Lower lobe of right lung (tissue), 2 donors: ENCODE measurements at regions not wholly inside any gene's neighbourhood (a gene's known extent, or its start where the extent isn't known, plus 50 kb on each side); places are given as distances from the start of the nearest gene placed in this dataset.

Source experiments
- ATAC-seq, 2 donors: fragments of 200-7000 bp; cut with Tn5 transposase; one replicate each; pipeline ENCODE4 v1.9.1; 2020 to 2022; ENCODE audit warnings: mild to moderate bottlenecking in 2 of 2, moderate library complexity in 2 of 2
- DNase-seq: peaks from one replicate; pipeline ENCODE4 v3.0.0-alpha.2; 2020
- H3K27ac ChIP-seq: fragments of 200-600 bp; one replicate; pipeline ENCODE4 v1.8.0; 2022
- H3K27me3 ChIP-seq: fragments of 200-600 bp; one replicate; pipeline ENCODE4 v1.8.0; 2022; ENCODE audit warnings: low read depth
- H3K36me3 ChIP-seq: fragments of 200-600 bp; one replicate; pipeline ENCODE4 v1.8.0; 2022; ENCODE audit warnings: mild to moderate bottlenecking
- H3K4me1 ChIP-seq: fragments of 200-600 bp; one replicate; pipeline ENCODE4 v1.8.0; 2022
- H3K4me3 ChIP-seq: fragments of 200-600 bp; one replicate; pipeline ENCODE4 v1.8.0; 2022; ENCODE audit warnings: mild to moderate bottlenecking
- H3K9me3 ChIP-seq: fragments of 200-600 bp; one replicate; pipeline ENCODE4 v1.8.0; 2022
- intact Hi-C: fragments of 100-400 bp; cut with DNase I; formaldehyde crosslinking; loops from one replicate; pipeline ENCODE4 v1.11.0; 2022
- TF ChIP-seq, protein P1 (sequence below): fragments of 200-600 bp; IDR thresholded peaks from one replicate; pipeline ENCODE4 v1.8.0; 2022; ENCODE audit warnings: antibody characterized with exemption, mild to moderate bottlenecking
- donor health status: DM: no; HTN: yes; CAD: no; lungs with severe emphysema.

DNA sequence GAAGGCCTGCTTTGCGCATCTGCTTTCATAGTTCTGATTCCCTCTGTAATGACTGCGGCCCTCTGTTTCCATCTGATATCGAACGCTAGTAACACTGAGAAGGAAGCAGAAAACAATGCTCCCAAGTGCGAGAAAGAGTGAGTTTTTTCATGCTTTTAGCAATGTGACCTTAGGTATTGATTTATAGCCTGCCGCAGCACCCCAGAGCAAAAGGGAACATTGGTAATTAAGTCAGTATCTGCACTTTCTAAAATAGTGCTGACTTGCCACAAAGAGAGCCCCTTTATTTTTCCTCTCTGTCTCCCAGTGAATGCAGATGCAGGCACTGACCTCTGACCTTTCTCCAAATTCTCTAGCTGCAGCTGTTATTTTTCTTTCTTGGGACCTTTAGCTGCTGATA is 129.8 kb downstream of the HDGFL1 start:
- H3K27me3 ChIP-seq: no peaks in the 10 kb centered on the region
- H3K4me3 ChIP-seq: no peak overlapping the region
- intact Hi-C loops: no loop called here
- no peak for DNase-seq
- H3K36me3 ChIP-seq: no peaks in the 10 kb centered on the region
- H3K9me3 ChIP-seq: no peaks in the 10 kb centered on the region
- TF ChIP-seq, protein P1, sequence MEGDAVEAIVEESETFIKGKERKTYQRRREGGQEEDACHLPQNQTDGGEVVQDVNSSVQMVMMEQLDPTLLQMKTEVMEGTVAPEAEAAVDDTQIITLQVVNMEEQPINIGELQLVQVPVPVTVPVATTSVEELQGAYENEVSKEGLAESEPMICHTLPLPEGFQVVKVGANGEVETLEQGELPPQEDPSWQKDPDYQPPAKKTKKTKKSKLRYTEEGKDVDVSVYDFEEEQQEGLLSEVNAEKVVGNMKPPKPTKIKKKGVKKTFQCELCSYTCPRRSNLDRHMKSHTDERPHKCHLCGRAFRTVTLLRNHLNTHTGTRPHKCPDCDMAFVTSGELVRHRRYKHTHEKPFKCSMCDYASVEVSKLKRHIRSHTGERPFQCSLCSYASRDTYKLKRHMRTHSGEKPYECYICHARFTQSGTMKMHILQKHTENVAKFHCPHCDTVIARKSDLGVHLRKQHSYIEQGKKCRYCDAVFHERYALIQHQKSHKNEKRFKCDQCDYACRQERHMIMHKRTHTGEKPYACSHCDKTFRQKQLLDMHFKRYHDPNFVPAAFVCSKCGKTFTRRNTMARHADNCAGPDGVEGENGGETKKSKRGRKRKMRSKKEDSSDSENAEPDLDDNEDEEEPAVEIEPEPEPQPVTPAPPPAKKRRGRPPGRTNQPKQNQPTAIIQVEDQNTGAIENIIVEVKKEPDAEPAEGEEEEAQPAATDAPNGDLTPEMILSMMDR: no peak
- H3K27ac ChIP-seq: no peak overlapping the region
- ATAC-seq: no peak
- no peaks in the 10 kb centered on the region for H3K4me1 ChIP-seq

DNA sequence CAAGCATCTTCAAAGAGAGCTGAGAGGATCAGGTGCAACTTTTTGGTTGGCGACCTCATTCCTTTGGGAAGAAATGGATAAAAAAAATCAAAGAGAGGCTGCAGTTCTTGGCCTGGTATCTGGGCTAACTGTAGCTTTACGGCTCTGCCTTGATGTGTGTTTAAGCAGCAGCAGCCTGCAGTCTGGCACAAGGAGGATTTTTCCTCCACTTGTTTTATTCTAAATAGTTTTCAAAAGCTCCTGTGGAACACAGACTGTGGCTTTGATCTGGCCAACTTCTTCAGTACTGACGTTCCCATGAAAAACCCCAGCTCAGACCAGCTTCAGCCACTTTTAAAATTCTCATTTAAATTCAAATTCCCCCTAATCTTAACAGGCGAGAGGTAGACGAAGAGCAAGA is 137.3 kb downstream of the HDGFL1 start:
- no peak overlapping the region for H3K4me3 ChIP-seq
- H3K36me3 ChIP-seq: no peaks in the 10 kb centered on the region
- intact Hi-C loops: no loop called here
- no peak for DNase-seq
- H3K9me3 ChIP-seq: no peaks in the 10 kb centered on the region
- H3K4me1 ChIP-seq: no peaks in the 10 kb centered on the region
- H3K27me3 ChIP-seq: no peaks in the 10 kb centered on the region
- H3K27ac ChIP-seq: no peak overlapping the region
- ATAC-seq: no peak
- TF ChIP-seq, protein P1: no peak

DNA sequence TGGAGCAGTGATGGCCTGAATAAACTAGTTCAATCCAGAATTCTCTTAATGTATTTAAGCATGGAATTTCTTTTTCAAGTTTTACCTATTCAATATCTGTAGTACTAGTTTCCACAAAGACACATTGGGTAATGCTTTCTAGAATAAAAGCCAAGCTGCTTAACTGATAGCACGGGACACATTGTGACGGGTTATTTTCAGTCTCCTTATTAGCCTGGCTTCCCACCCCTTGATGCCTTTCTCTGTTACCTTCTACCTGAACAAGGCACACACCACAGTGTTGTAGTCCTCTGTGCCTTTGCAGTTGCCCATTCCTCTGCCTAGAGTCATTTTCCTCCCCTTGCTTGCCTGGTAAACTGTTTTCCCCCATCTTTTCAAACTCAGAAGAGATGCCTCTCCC is 139.1 kb downstream of the HDGFL1 start:
- Histone ChIP-seq H3K4me3 (no peak overlapping the region), H3K27me3 (no peaks in the 10 kb centered on the region), H3K27ac (no peak overlapping the region), H3K36me3 (no peaks in the 10 kb centered on the region), H3K9me3 (no peaks in the 10 kb centered on the region), H3K4me1 (no peaks in the 10 kb centered on the region)
- DNase-seq: no peak
- TF ChIP-seq, protein P1: no peak
- intact Hi-C loops: no loop called here
- no peak for ATAC-seq

DNA sequence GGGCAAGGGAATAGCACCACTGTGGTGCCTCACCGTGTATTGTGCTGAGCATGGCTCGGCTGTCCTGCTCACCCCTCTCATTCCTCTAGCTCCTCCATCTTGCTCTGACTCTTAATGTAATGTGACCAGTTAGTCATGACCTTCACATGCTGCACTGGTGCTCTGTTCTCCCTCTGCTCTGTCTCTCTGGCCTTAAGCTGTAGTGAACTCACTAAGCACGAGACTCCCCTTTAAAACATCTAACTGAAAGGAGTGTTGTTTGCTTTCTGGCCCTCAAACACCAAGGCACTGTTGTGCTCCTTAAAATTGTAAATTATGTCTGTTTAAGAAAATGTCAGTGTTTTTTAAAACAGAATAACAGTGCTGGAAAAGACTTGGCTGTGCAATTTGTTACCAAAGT is 140.4 kb downstream of the HDGFL1 start:
- Histone ChIP-seq H3K9me3 (no peaks in the 10 kb centered on the region), H3K4me3 (no peak overlapping the region), H3K36me3 (no peaks in the 10 kb centered on the region), H3K4me1 (no peaks in the 10 kb centered on the region), H3K27me3 (no peaks in the 10 kb centered on the region), H3K27ac (no peak overlapping the region)
- TF ChIP-seq, protein P1: no peak
- no peak for ATAC-seq
- intact Hi-C loops: no loop called here
- DNase-seq: no peak

DNA sequence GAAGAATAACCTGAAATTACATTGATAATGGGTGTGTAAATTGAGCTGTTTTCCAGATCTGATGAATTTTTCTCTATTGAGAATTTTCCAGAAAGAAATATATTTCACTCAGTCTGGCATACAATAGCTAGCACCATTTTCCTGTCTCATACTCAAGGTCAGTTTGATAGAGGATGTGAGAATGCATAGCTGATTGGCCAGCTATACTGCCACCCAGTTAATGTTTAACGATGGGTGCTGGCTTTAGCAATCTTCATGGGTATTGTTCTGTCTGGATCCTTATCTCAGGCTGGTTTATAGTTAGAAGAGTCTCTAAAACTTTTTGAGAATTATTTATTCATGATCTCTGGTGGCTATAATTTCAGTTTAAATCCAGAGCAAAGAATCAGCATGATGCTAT is 147.4 kb downstream of the HDGFL1 start:
- Histone ChIP-seq H3K27ac (no peak overlapping the region), H3K9me3 (no peaks in the 10 kb centered on the region), H3K36me3 (no peaks in the 10 kb centered on the region), H3K4me3 (no peak overlapping the region), H3K27me3 (no peaks in the 10 kb centered on the region), H3K4me1 (no peaks in the 10 kb centered on the region)
- intact Hi-C loops: no loop called here
- TF ChIP-seq, protein P1: no peak
- no peak for ATAC-seq
- no peak for DNase-seq

- H3K36me3 ChIP-seq: no peaks in the 10 kb centered on the region
- ATAC-seq: no peak
Observed at GRCh38 chr6:22717915-22718314, 148.5 kb downstream of the HDGFL1 start.

More at GRCh38 chr6:22717915-22718314, 148.5 kb downstream of the HDGFL1 start:
- no peak overlapping the region for H3K27ac ChIP-seq
- no peak overlapping the region for H3K4me3 ChIP-seq
- intact Hi-C loops: no loop called here
- DNase-seq: no peak
- H3K27me3 ChIP-seq: no peaks in the 10 kb centered on the region
- TF ChIP-seq, protein P1: no peak
- H3K4me1 ChIP-seq: no peaks in the 10 kb centered on the region
- H3K9me3 ChIP-seq: peaks cover 6% of the 10 kb centered on the region
